HCT116 (cell line): ENCODE measurements at regions not wholly inside any gene's neighbourhood (a gene's known extent, or its start where the extent isn't known, plus 50 kb on each side); places are given as distances from the start of the nearest gene placed in this dataset.

Experiments
- EZH2 ChIP-seq: fragments of 200-600 bp; sonication (generic); IDR thresholded peaks from 2 replicates; pipeline ENCODE4 v1.6.1; 2017; ENCODE audit warnings: antibody characterized with exemption, mixed run types
- EZH2phosphoT487 ChIP-seq: fragments of 200-600 bp; IDR thresholded peaks from 2 replicates; pipeline ENCODE4 v1.6.1; 2018; ENCODE audit warnings: antibody characterized with exemption, borderline replicate concordance
- JUND ChIP-seq: IDR thresholded peaks from 2 replicates; pipeline ENCODE4 v1.6.1; 2012
- POLR2A ChIP-seq: IDR thresholded peaks from 2 replicates; pipeline ENCODE4 v1.7.0; 2011; ENCODE audit warnings: borderline replicate concordance; ENCODE audit not compliant: insufficient read depth, insufficient read length; ENCODE audit errors: extremely low read depth
- REST ChIP-seq: IDR thresholded peaks from 2 replicates; pipeline ENCODE4 v1.6.1; 2012; ENCODE audit warnings: low read depth
- TF ChIP-seq, protein P1 (sequence below), 3 experiments: fragments of 200-600 bp in 1 of 3; sonication (generic) in 1 of 3; IDR thresholded peaks in 2 of 3; conservative IDR thresholded peaks in 1 of 3; 2 replicates each; pipeline ENCODE4 v1.5.1; 2012 to 2017; ENCODE audit warnings: low read depth in 2 of 3, low read length in 2 of 3, antibody characterized with exemption in 1 of 3, borderline replicate concordance in 1 of 3, control low read depth in 1 of 3, mild to moderate bottlenecking in 1 of 3, mixed read lengths in 1 of 3, mixed run types in 1 of 3, moderate library complexity in 1 of 3; ENCODE audit not compliant: insufficient read depth in 1 of 3

GRCh38 chr3:3587647-3587972, 211.6 kb upstream of the LRRN1 start:
- TF ChIP-seq, protein P1, sequence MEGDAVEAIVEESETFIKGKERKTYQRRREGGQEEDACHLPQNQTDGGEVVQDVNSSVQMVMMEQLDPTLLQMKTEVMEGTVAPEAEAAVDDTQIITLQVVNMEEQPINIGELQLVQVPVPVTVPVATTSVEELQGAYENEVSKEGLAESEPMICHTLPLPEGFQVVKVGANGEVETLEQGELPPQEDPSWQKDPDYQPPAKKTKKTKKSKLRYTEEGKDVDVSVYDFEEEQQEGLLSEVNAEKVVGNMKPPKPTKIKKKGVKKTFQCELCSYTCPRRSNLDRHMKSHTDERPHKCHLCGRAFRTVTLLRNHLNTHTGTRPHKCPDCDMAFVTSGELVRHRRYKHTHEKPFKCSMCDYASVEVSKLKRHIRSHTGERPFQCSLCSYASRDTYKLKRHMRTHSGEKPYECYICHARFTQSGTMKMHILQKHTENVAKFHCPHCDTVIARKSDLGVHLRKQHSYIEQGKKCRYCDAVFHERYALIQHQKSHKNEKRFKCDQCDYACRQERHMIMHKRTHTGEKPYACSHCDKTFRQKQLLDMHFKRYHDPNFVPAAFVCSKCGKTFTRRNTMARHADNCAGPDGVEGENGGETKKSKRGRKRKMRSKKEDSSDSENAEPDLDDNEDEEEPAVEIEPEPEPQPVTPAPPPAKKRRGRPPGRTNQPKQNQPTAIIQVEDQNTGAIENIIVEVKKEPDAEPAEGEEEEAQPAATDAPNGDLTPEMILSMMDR (IDR thresholded peaks at IDR 0.05 in 2 of 3, conservative IDR thresholded peaks at IDR 0.05 in 1 of 3; ENCODE audit: borderline replicate concordance in 1 of 3, insufficient read depth in 1 of 3, low read depth in 2 of 3, low read length in 2 of 3), result no peak
- no peak for TF ChIP-seq JUND
- TF ChIP-seq EZH2phosphoT487, result no peak
- no peak for TF ChIP-seq POLR2A
- TF ChIP-seq EZH2, result no peak
- TF ChIP-seq REST, result no peak
